ENCODE measurements at regions not wholly inside any gene's neighbourhood (a gene's known extent, or its start where the extent isn't known, plus 50 kb on each side); places are given as distances from the start of the nearest gene placed in this dataset.
A peak's percentile ranks its signal among the peaks of the same experiment; 100 is the strongest.

DNA sequence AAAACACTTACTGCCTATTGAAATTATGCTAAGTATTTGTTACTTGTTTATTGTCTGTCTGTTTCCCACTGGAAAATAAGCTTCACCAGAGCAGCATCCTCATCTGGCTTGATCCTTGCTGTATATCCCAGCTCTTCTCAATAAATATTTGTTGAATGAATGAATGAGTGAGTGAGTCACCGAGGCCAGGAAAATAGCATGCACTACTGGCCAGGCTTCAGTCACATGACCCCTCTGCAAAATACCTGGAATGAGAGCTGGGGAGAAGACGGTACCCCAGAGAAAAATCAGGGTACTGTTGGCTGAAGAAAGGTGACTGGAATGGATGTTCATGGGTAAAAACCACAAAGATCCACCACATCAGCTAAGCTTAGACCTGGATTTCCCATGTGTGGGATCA, 331.9 kb downstream of the SHQ1 start:
- no peak overlapping the region for H3K9ac ChIP-seq (ENCODE audit: low read depth, low read length)
- no peak overlapping the region for H4K91ac ChIP-seq (ENCODE audit: insufficient read depth, low read depth, low read length)
- H4K5ac ChIP-seq (ENCODE audit: low read depth, low read length): no peak overlapping the region
- intact Hi-C loops (cut with micrococcal nuclease) (no loop called here), in situ Hi-C loops (cut with MboI; ENCODE audit: low sequenced_read_pairs) (no loop called here), dilution Hi-C loops (cut with HindIII; ENCODE audit: low sequenced_read_pairs, unreplicated experiment) (no loop called here)
- no TSS peak for BruUV-seq (replicated peaks)
- WGBS, 2 experiments (ENCODE audit: extremely low coverage in 2 of 2, insufficient read length in 1 of 2): no CpG with 5 or more reads among the region's 2 CpGs
- no peak overlapping the region for H3K4ac ChIP-seq (ENCODE audit: low read depth, low read length)
- H2BK5ac ChIP-seq (ENCODE audit: low read depth, low read length, poor library complexity, severe bottlenecking): no peak overlapping the region
- H3K9me1 ChIP-seq (ENCODE audit: insufficient read depth, low read length): no peaks in the 10 kb centered on the region
- H3K79me1 ChIP-seq (ENCODE audit: low read depth in 1 of 2, low read length in 2 of 2): no peaks in the 10 kb centered on the region
- peaks cover 2% of the 10 kb centered on the region for H3K27me3 ChIP-seq (ENCODE audit: control insufficient read depth, insufficient read depth, low read length)
- H3K4me2 ChIP-seq (ENCODE audit: low read depth, low read length): no peak overlapping the region
- H2BK15ac ChIP-seq (ENCODE audit: low read depth, low read length): no peak overlapping the region
- H2BK120ac ChIP-seq (ENCODE audit: low read depth, low read length): no peak overlapping the region
- TF ChIP-seq MAZ (IDR thresholded peaks at IDR 0.05; ENCODE audit: borderline replicate concordance, low read depth, low read length) (no peak), RCOR1 (IDR thresholded peaks at IDR 0.05; ENCODE audit: insufficient replicate concordance, low read length) (no peak), NFE2L2 (IDR thresholded peaks at IDR 0.05; ENCODE audit: low read depth, low read length) (no peak), USF2 (IDR thresholded peaks at IDR 0.05; ENCODE audit: low read depth, low read length) (0 out of 2 replicates have a peak, but pooled peaks have one; percentile 9), RFX5 (IDR thresholded peaks at IDR 0.05; ENCODE audit: low read depth, low read length) (no peak), RAD21 (IDR thresholded peaks at IDR 0.05; ENCODE audit: low read length) (no peak), MXI1 (IDR thresholded peaks at IDR 0.05; ENCODE audit: borderline replicate concordance, low read depth, low read length) (no peak)
- H2AK5ac ChIP-seq (ENCODE audit: low read depth, low read length): no peak overlapping the region
- DNase-seq (no peak), ATAC-seq (ENCODE audit: low read depth) (no peak)
- no peak overlapping the region for H3K23ac ChIP-seq (ENCODE audit: low read depth, low read length)
- H3K56ac ChIP-seq (ENCODE audit: extremely low read depth, insufficient read depth, low read length): no peak overlapping the region
- no peaks in the 10 kb centered on the region for H3K9me3 ChIP-seq (ENCODE audit: control insufficient read depth, insufficient read depth, low read length)
- no peak overlapping the region for H3K4me3 ChIP-seq (ENCODE audit: insufficient read depth, low read depth, low read length)
- H2BK20ac ChIP-seq (ENCODE audit: low read depth, low read length): no peak overlapping the region
- H3K14ac ChIP-seq (replicated peaks; ENCODE audit: low read depth, low read length): no peak overlapping the region
- H3K27ac ChIP-seq (ENCODE audit: insufficient read depth, low read length): no peak overlapping the region
- peaks cover 7% of the 10 kb centered on the region for H3K4me1 ChIP-seq (ENCODE audit: control insufficient read depth, insufficient read depth, low read length)
- H3K36me3 ChIP-seq (ENCODE audit: control insufficient read depth, insufficient read depth, low read length): no peaks in the 10 kb centered on the region
- POLR2A ChIA-PET (ENCODE audit: unreplicated experiment): no interaction called here
- no peak overlapping the region for H2AK9ac ChIP-seq (replicated peaks; ENCODE audit: low read depth, low read length, poor library complexity)
- no peak overlapping the region for H3K18ac ChIP-seq (ENCODE audit: low read depth, low read length)
- no peak overlapping the region for H4K8ac ChIP-seq (ENCODE audit: low read depth in 2 of 2, low read length in 2 of 2)
- no peaks in the 10 kb centered on the region for H4K20me1 ChIP-seq (ENCODE audit: insufficient read depth, low read length)
- CTCF ChIA-PET: no interaction called here
- no peak overlapping the region for H2AFZ ChIP-seq (replicated peaks; ENCODE audit: low read length, poor library complexity)

Data from IMR-90 (cell line).